D721Med (cell line): ENCODE measurements at regions not wholly inside any gene's neighbourhood (a gene's known extent, or its start where the extent isn't known, plus 50 kb on each side); places are given as distances from the start of the nearest gene placed in this dataset.

ENCODE experiments used
- DNase-seq: peaks from one replicate; pipeline ENCODE4 v3.0.0; 2011; ENCODE audit warnings: low spot score; ENCODE audit not compliant: insufficient read length
- FAIRE-seq: peaks from 2 replicates; lab custom pipeline; 2011; peaks lifted over from hg19 to GRCh38; lab: Jason Lieb, UNC
- CTCF ChIP-seq: IDR thresholded peaks from 2 replicates; pipeline ENCODE4 v1.5.1; 2012; ENCODE audit warnings: mild to moderate bottlenecking, control low read depth; ENCODE audit not compliant: insufficient read depth; ENCODE audit errors: missing control alignments

- FAIRE-seq (no peak), DNase-seq (no peak)
- TF ChIP-seq CTCF = no peak
Observed at GRCh38 chr5:153224651-153225050, 265.8 kb upstream of the GRIA1 start.

- no peak for DNase-seq
- FAIRE-seq = no peak
Observed at GRCh38 chr5:153233933-153234332, 256.5 kb upstream of the GRIA1 start.

GRCh38 chr5:153236319-153236718 is 254.2 kb upstream of the GRIA1 start:
- no peak for FAIRE-seq
- no peak for TF ChIP-seq CTCF
- DNase-seq = no peak

More at GRCh38 chr5:153233933-153234332, 256.5 kb upstream of the GRIA1 start:
- TF ChIP-seq CTCF = no peak

- no peak for TF ChIP-seq CTCF
- FAIRE-seq (no peak), DNase-seq (no peak)
Observed at GRCh38 chr5:153237671-153238332, 252.7 kb upstream of the GRIA1 start.

- TF ChIP-seq CTCF = no peak
- DNase-seq = no peak
- FAIRE-seq = no peak
Observed at GRCh38 chr5:153257381-153257780, 233.1 kb upstream of the GRIA1 start.

GRCh38 chr5:153258469-153258868 is 232.0 kb upstream of the GRIA1 start:
- no peak for FAIRE-seq
- no peak for TF ChIP-seq CTCF

GRCh38 chr5:153267506-153267905 is 223.0 kb upstream of the GRIA1 start:
- no peak for TF ChIP-seq CTCF
- FAIRE-seq (no peak), DNase-seq (no peak)

More at GRCh38 chr5:153258469-153258868, 232.0 kb upstream of the GRIA1 start:
- DNase-seq = no peak
